Stimulated activated CD4-positive, alpha-beta T cell treated with anti-CD3 and anti-CD28 coated beads, Interleukin-2, amount 100 ng/mL, for 4 hours (primary cell): ENCODE measurements at regions not wholly inside any gene's neighbourhood (a gene's known extent, or its start where the extent isn't known, plus 50 kb on each side); places are given as distances from the start of the nearest gene placed in this dataset.
"Not testable (repeated sequence)": the region's sequence is repeated elsewhere in the genome, so short reads cannot be mapped to it uniquely, and the experiment has no call there.

Source experiments
- DNase-seq: peaks from one replicate; pipeline ENCODE4 v3.0.0-alpha.2; 2020; ENCODE audit warnings: low read depth

GRCh38 chr2:83378921-83379320 is 1080.2 kb downstream of the SUCLG1 start:
- DNase-seq: no peak

- DNase-seq: no peak
Measured at GRCh38 chr2:83376731-83377130, 1082.3 kb downstream of the SUCLG1 start.

- no peak for DNase-seq
Measured at GRCh38 chr2:83370419-83370762, 1088.7 kb downstream of the SUCLG1 start.

- no peak for DNase-seq
Measured at GRCh38 chr2:83369601-83370418, 1089.3 kb downstream of the SUCLG1 start.

- no peak for DNase-seq
Measured at GRCh38 chr2:83368916-83369315, 1090.2 kb downstream of the SUCLG1 start.

- DNase-seq: no peak
Measured at GRCh38 chr2:83368461-83368860, 1090.6 kb downstream of the SUCLG1 start.

- DNase-seq: no peak
Measured at GRCh38 chr2:83365476-83365875, 1093.6 kb downstream of the SUCLG1 start.

GRCh38 chr2:83364264-83364663 is 1094.8 kb downstream of the SUCLG1 start:
- no peak for DNase-seq

GRCh38 chr2:83363138-83363537 is 1095.9 kb downstream of the SUCLG1 start:
- DNase-seq: not testable (repeated sequence)

GRCh38 chr2:83359336-83359735 is 1099.7 kb downstream of the SUCLG1 start:
- no peak for DNase-seq

- DNase-seq: no peak
Measured at GRCh38 chr2:83342860-83343329, 1116.2 kb downstream of the SUCLG1 start.

- no peak for DNase-seq
Measured at GRCh38 chr2:83340424-83340823, 1118.7 kb downstream of the SUCLG1 start.

- DNase-seq: not testable (repeated sequence)
Measured at GRCh38 chr2:83339942-83340341, 1119.1 kb downstream of the SUCLG1 start.

- DNase-seq: no peak
Measured at GRCh38 chr2:83331810-83332209, 1127.3 kb downstream of the SUCLG1 start.

GRCh38 chr2:83323038-83323437 is 1136.0 kb downstream of the SUCLG1 start:
- no peak for DNase-seq

- DNase-seq: no peak
Measured at GRCh38 chr2:83320053-83320452, 1139.0 kb downstream of the SUCLG1 start.

GRCh38 chr2:83305758-83306378 is 1153.2 kb downstream of the SUCLG1 start:
- DNase-seq: no peak

GRCh38 chr2:83291083-83291482 is 1168.0 kb downstream of the SUCLG1 start:
- no peak for DNase-seq

- no peak for DNase-seq
Measured at GRCh38 chr2:83282841-83283240, 1176.2 kb downstream of the SUCLG1 start.

- no peak for DNase-seq
Measured at GRCh38 chr2:83282043-83282795, 1176.9 kb downstream of the SUCLG1 start.

GRCh38 chr2:83280391-83280790 is 1178.7 kb downstream of the SUCLG1 start:
- DNase-seq: no peak

- no peak for DNase-seq
Measured at GRCh38 chr2:83273322-83273721, 1185.8 kb downstream of the SUCLG1 start.

GRCh38 chr2:83261591-83262136 is 1197.4 kb downstream of the SUCLG1 start:
- no peak for DNase-seq
